GM04503 (cell line): ENCODE measurements at regions not wholly inside any gene's neighbourhood (a gene's known extent, or its start where the extent isn't known, plus 50 kb on each side); places are given as distances from the start of the nearest gene placed in this dataset.
A peak's percentile ranks its signal among the peaks of the same experiment; 100 is the strongest.
"Not testable (repeated sequence)": the region's sequence is repeated elsewhere in the genome, so short reads cannot be mapped to it uniquely, and the experiment has no call there.

Experiments
- DNase-seq: peaks from one replicate; pipeline ENCODE4 v3.0.0-alpha.2; 2012; ENCODE audit warnings: low read depth

- peak; percentile 51 for DNase-seq
These were observed 423.6 kb downstream of the OTOL1 start for GRCh38 chr3:161920196-161920595.

DNA sequence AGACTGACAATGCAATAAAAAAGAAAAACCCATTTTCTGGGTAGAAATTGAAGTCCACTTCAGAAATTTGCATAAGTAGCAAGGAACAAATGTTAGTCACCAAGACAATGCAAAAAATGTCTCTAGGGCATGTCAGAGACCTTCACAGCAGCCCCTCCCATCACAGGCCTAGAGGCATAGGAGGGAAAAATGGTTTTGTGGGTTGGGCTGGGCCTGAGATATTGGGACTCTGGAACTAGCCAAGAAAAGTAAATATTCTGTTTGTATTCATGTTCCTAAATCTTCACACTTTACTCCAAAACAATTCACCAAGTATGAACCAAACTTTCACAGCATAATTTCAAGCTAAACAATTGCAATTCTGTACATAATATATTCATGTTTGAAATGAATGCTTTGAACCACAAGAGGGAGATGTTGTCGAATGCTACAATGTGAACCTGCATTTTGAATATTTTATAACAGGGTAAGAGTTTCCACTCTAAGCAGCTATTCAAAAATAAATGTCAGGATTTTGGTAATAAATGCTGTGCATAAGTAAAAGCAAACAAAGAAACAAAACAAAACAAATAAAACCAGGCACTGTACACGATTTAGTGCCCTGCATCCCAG lies 429.2 kb downstream of the OTOL1 start:
- no peak for DNase-seq

- no peak for DNase-seq
These were observed 430.5 kb downstream of the OTOL1 start for GRCh38 chr3:161927131-161927530.

- DNase-seq: no peak
These were observed 443.5 kb downstream of the OTOL1 start for GRCh38 chr3:161939918-161940620.

DNA sequence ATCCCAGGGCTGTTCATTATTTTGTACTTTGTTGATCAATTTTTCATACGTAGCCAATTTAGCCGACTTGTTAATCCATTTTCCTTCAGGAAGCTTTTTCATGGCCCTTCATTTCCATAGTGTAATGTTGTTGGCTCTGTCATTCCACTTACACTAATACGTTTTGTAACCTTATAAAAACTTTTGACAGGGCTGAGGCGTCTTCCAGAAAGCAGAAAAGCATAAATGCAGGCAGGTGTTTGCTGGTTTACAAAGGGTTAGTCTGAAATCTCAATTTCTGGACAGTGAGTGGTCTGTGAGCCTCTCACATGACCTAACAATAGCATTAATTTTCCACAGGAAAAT lies 444.0 kb downstream of the OTOL1 start:
- no peak for DNase-seq

GRCh38 chr3:161941891-161942290 lies 445.3 kb downstream of the OTOL1 start:
- DNase-seq: no peak

DNA sequence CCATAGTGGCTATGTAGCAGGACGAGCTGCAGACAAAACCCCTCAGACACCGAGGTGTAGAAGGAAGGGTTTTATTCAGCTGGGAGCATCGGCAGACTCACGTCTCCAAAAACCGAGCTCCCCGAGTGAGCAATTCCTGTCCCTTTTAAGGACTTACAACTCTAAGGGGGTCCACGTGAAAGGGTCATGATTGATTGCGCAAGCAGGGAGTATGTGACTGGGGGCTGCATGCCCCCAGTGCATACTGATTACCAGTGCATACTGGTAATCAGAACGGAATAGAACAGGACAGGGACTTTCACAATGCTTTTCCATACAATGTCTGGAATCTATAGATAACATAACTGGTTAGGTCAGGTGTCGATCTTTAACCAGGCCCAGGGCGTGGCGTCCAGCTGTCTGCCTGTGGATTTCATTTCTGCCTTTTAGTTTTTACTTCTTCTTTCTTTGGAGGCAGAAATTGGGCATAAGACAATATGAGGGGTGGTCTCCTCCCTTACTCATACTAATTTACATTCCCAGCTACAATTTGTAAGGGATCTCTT lies 447.3 kb downstream of the OTOL1 start:
- DNase-seq: not testable (repeated sequence)

DNA sequence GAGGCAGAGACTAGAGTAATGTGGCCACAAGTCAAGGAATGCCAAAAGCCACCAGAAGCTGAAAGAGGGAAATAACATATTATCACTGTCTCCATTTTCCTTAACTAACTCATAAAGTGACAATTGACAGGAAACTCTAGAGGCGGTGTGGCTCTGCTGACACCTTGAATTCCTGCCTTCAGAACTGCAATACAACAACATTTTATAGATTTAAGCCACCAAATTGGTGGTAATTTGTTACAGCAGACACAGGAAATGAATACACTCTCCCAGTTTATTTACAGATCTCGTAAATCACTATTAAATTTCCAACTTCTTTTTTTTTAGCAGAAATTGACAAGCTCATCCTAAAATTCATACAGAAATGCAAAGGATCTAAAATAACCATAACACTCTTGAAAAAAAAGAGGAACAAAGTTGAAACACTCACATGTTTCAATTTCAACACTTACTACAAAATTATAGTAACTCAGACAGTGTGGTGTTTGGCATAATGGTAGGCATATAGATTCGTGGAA lies 449.9 kb downstream of the OTOL1 start:
- DNase-seq: no peak

GRCh38 chr3:161950318-161950868 lies 453.8 kb downstream of the OTOL1 start:
- DNase-seq: no peak

DNA sequence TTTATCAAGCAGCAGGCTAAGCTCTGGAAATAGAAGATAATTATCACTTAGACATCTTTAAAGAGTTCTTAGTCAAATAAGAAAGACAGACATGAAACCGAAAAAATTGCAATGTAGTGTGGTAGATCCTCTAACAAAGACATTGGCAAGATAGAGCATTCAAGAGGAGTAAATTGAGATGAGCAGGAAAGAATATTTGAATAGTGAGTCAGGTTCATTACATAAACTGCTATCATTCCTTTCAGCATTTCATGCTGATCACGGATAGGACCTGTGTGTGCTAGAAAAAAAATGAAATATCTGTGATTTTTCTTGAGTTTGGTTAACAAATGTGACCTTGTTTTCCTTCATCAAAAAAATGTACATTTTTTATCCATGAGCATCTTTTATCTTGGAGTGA lies 460.9 kb downstream of the OTOL1 start:
- peak; percentile 38 for DNase-seq

- DNase-seq: no peak
These were observed 468.2 kb downstream of the OTOL1 start for GRCh38 chr3:161964857-161965256.

- no peak for DNase-seq
These were observed 473.3 kb downstream of the OTOL1 start for GRCh38 chr3:161969867-161970266.

- DNase-seq: no peak
These were observed 478.6 kb downstream of the OTOL1 start for GRCh38 chr3:161975201-161975600.

DNA sequence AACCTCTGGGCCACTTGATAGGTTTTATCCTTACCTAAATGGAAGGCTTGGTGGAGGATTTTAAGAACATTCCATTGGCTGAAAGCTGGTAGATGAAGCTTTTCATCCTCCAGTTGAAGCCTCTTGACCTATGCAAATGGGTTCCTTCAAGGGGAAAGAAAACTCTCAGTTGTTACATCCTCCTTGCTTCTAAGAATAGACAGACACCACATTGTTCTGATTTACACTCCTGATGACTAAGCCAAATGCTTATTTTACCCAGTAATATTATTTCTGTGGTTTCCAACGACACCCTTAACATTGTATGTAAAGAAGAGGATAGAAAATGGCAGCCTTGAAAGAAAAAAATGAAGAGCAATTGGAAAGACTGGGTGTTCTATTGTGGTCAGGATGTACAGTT lies 480.5 kb downstream of the OTOL1 start:
- peak; percentile 11 for DNase-seq

DNA sequence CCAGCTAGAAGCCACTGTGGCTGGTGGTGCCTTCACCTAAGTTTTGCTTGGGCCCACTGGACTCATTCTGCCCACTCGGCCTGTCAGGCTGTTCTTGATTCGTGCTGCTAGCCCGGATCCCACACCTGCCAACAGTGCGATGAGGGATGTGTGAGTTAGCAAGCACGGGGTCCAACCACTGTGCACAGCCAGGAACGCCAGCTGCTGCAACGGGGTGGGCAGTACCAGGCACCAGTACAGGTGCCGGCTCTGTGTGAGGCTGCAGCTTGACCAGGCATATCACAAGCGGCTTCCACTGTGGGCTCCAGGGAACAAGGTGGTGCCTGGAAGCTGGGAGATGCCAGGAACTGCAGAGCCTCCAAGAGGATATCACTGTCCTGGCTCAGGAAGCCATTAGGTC lies 481.2 kb downstream of the OTOL1 start:
- DNase-seq: no peak

- no peak for DNase-seq
These were observed 491.3 kb downstream of the OTOL1 start for GRCh38 chr3:161987933-161988332.

DNA sequence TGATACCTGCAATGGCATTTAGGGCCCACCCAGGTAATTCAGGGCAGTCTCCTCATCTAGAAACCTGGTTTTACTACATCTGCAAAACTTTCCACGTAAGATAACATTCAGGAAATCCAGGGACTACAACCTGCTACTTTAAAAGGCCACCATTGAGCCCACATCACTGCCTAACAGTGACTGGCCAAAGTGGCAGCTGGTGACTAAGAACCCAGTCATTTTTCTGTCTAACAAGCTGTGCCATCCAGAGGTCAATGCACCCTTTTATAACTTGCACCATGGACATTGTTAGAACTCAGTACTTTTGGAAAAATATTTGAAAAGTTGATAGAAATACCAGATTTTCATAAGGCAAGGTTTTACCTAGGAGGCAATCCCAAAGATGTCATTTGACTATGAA lies 492.4 kb downstream of the OTOL1 start:
- DNase-seq: no peak

DNA sequence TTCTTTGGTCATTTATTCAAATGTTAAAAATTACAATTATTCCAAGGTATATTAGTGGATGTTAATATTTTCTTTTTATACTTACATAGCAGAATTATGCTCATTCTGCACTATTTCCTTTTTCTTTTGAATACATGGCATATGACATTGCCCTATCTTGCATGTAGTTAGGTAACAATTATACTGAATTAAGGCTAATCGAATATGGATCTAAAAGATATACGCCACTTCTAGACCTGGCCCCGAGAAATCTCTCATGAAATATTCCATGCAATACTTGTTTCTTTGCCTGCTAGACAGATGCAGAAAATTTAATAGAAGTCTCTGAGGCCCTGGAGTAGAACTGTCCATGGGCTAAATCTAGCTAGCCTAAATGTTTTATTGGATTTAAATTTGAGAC lies 493.4 kb downstream of the OTOL1 start:
- DNase-seq: no peak

DNA sequence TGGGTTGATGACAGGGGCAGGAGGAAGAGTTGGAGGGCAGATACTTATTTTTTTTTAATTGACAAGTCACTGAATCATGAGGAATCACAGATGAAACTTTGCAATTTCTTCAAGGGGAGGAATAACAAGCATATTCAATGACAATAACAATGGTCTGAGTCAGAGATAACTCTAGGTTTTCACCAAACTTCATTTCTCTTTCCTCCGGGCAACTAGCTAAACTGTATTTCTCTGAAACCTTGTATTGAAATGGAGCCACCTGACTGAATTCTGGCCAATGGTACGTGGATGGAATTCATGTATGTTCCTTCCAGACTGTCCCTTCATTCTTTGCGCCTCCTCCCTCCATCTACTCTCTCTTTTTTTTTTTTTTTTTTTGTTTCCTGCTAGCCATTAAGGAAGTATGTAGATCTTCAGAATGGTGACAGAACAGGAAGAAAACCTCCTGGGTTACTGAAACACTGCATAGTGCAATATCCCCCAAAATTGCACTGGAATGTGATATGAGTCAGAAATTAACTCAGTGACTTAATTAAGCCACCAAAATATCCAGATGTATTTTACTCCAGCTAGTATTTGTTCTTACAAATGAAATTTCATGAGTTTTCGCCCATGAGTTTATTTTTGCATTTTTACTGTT lies 495.4 kb downstream of the OTOL1 start:
- DNase-seq: no peak

- DNase-seq: no peak
These were observed 503.2 kb downstream of the OTOL1 start for GRCh38 chr3:161999846-162000245.

GRCh38 chr3:162007722-162008121 lies 511.1 kb downstream of the OTOL1 start:
- no peak for DNase-seq

DNA sequence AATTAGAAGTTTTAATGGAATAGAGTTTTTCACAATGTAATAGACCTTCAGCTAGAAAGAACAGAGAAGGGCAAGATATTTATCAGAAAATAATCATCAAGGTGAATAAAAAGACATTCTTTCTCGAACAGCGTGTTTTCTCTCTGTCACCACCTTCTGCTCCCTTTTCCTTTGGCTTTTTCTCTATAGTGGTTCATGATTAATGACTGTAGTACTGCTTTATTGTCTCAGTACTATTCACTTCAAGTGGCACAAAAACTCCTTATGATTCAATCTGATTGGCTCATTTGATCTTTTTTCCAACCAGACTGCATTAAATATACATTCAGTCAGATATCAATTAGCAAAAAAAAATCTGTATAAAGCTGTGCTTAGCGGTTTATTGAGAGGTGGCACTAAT lies 516.0 kb downstream of the OTOL1 start:
- DNase-seq: no peak

- no peak for DNase-seq
These were observed 517.7 kb downstream of the OTOL1 start for GRCh38 chr3:162014284-162014683.
